ENCODE measurements at regions not wholly inside any gene's neighbourhood (a gene's known extent, or its start where the extent isn't known, plus 50 kb on each side); places are given as distances from the start of the nearest gene placed in this dataset.

DNA sequence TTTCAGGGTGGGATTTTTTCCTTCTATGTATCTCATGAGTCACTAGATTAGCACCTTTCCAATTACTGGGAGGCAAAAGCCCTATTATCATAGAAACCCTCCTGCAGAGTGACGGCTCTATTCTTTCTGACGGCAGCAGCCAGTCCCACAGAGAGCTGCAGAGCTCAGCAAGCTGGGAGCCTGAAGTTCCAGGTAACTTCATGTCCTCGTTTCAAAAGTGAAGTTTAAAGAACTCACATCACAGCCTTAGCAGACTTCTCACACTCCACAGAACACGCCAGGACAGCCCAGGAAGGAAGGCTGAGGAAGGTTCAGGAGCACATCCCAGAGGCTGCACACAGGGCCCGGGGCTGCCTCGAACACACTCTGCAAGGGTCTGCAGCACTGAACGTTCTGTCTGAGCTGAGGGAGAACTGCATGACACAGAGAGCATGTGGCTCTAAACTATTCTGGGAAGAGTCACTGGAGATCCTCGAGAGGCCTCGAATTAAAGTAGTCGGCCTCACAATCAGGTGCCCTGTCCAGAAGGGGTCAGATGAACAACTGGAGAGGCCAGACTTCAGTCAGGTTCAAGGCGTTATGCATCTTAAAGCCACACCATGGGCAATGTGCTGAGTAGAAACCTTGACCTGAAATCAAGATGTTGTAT, 104.2 kb upstream of the DRD2 start:
- no peak for DNase-seq

DNA sequence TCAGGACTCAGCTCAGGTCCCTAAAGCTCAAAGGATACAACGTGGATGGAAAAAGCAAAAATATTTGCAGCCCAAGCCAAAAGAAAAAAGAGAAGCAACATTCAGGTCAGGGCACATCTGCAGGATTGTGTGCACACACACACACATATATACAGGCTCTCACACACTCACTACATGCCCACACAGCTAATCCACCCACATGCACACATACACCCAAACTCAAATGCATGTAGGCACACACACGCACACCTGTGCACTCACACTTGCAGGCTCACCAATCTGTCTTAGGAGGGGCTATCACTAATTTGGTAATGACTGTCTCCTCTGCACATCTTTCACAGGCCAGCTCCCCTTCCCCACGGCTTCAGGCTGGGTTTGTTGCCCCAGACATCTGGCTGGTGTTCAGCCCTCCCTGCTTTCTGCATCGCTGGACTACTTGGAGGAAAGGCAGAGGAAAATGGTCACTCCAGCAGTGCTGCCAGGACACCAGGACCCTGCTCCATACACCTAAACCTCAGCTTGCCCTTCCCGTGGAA, 103.6 kb upstream of the DRD2 start:
- DNase-seq, result no peak

DNA sequence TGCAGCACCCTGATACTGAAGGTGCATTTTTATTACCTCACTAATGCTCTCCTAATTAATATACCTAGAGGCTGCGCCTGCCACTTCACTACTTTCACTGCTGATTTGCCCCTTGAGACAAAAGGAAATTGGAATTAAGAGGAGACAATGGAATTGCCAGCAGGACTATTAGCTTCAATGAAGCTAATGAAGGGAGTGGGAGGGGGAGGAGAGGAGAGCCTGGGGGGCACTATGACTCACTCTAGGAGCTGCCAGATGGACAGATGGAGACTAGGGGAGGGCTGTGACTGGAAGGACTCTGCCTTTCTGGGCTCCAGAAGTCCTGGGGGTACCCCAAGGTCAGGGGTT, 102.8 kb upstream of the DRD2 start:
- DNase-seq, result no peak

DNA sequence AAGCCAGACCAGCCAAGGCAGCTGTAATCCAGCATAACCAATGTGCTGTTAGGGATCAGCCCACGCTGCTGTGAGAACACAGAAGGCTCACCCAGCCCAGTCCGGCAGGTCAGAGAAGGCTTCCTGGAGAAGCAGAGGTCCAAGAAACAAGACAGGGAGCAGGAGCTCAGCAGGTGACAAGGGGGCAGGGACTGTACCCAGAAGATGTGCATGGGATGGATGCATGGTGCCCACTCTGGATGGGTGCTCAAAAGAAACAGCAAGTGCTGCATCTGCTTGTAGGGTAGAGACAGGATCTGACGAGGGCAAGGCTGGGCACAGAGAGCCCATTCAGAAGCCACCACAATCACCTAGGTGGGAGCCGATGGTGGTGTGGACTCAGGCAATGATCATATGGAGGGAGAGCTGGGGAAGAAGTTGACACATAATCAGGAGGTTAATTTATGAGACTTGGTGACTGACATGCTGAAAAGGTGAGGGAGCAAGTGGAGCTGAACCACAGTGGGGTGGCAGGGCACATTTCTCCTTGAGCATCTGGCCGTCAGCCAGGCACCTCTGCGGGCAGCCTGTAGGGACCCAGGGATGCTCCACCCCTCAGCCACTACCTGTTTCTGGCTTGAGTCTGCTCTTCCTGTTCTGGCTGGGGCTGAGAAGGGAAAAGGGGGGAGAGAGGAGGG, 102.3 kb upstream of the DRD2 start:
- no peak for DNase-seq

DNA sequence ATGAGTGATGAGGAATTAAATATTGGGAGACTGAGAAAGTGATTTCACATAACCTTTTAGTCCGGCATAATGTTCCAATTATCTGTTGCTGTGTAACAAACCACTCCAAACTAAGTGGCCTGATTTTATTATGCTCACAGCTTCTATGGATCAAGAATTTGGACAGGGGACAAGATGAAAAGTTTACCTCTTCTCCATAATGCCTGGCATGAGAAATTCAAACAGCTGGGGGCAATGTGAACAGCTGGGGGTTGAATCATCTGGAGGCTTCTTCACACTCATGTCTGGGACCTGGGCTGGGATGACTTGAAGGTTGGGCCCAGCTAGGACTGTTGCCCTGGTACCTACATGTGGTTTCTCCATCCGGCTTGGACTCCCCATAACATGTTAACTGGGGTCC, 99.4 kb upstream of the DRD2 start:
- no peak for DNase-seq

DNA sequence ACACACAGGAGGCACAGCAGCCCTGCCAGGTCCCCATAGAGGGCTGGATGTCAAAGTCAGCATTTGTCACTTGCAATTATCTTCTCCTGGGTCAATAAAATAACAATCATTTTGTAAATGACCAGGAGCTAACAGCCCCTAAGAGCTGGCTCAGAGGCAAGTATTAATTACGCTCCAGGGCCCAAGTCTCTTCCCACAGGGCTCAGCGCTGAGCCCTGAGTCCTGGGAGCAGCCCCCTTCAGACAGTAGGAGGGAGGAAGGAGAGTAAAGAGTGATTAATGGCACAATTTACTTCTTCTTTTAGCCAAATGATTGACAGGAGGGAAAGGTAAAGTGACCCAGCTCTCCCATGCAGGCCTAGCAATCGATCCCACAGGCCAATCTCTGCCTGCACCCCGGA, 99.0 kb upstream of the DRD2 start:
- no peak for DNase-seq

DNA sequence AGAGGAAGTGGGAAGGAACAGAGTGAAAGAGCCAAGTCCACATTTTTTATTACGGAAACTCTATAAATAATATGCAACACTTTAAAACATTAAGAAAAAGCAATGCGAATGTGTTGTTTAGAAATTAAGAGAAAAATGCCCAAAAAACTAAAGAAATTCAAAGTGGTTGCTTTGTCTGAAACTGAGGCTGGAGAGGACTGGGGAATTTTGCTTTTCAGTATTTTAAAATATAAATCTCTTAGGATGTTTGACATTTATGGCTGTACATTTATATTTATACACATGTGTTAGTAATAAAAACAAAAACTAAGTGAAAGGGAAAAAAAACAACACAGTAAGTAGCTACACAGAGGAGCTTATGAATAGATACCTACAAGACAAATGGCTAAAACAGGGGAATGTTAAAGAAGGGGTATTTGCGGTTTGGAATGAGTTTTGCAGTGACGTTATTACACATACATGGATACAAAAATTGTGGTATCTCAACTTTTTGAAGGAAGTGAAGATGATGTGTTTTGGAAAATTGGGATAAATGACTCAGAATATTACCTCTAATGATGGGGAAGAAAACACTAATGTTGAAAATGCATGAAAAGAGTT, 97.0 kb upstream of the DRD2 start:
- no peak for DNase-seq

DNA sequence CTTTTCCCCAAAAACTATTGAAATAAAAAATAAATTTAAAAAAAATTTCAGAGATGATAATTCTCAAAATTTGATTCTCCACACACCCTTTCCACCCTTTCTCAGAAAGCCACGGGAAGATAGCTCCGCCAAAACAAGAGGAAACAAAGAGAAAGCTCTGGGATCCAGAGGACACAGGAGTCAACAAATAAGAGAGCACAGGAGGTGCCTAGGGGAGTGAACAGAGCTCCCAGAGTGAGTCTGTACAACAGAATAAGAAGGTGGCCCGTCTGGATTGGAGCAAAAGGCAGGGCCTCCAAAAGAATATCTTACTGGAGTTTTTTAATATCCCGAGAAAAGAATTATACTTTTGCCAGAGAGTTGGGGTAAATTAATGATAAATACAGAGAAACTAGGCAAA, 96.3 kb upstream of the DRD2 start:
- no peak for DNase-seq

DNA sequence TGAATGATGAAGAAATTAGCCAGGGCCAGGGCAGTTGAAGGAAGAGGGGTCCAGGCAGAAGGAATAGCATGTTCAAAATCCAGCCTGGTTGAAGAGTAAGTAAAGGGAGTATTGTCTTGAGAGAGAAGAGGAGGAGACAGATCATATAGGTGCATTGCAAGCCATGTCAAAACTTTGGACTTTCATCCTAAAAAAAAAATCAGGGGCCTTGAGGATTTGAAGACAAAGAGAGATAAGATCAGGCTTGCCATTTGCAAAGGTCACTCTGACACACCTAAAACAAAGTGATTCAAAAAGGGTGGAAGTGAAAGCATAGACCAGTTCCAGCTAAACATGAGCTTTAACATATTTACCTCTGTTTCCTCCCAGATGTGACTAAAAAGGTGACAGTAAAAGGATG, 95.7 kb upstream of the DRD2 start:
- no peak for DNase-seq

DNA sequence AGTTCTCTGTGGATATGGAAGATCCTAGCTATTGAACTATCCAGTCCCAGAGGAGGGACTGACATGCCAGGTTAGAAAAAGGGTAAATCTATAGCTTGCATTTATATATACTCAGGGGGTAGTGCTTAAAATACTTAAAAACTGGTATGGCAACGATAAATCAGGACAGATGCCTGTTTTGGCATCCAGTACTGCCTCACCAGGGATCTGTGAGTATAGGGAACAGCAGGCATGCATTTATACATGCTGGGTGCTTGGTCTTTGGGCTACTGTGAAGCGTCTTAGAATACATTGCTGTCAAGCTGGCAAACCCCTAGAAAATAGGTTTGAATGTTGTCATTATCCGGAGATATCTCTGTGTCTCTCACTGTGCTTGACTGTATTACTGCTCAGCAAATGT, 94.2 kb upstream of the DRD2 start:
- DNase-seq, result no peak

DNA sequence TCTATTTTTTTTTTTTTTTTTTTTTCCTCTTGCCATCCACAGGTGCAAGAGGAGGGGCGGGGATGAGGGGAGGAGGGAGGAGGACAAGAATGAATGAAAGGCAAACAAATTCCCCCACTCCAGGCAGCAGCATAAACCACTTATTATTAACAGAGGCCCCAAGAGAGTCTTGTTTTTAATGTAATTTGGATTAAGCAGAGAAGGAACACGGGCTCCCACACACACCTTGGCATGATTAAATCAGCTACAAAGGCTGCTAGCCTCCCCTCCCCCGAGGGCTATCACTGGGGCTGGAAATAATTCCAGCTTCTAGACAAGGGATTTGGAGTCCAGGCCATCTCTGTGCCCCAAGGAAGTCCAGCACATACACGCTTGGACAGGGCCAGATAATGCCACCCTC, 93.4 kb upstream of the DRD2 start:
- no peak for DNase-seq

DNA sequence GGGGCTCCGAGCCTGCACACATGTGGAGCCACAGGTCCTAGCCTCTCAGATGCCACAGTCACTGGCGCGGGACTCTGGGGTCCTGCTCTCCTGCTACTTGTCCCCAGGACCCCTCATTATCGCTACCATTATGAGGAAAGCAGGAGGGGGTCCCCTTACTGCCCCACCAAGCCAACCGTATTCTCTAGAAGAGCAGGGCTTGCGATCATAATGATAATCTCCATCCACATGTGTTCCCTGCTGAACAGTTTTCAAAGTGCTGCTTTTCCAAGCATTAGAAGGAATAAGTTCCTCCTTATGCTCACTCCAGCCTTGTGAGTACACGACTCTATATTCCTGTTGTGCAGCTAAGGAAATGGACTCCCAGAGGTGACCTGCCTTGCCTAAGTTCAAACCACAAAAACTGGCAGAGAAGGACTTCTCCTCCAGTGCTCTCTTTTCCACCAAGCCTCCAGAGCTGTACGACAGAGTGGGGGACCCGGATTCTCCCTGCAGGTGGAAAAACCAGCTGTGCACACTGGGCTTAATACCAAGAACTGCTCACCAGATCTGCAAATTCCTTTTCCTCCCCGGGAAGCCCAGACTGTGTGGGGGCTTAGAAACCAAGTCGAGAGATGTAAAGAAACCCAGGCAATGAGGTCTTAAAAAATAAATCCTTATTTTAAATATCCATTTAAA, 92.8 kb upstream of the DRD2 start:
- DNase-seq, result no peak

DNA sequence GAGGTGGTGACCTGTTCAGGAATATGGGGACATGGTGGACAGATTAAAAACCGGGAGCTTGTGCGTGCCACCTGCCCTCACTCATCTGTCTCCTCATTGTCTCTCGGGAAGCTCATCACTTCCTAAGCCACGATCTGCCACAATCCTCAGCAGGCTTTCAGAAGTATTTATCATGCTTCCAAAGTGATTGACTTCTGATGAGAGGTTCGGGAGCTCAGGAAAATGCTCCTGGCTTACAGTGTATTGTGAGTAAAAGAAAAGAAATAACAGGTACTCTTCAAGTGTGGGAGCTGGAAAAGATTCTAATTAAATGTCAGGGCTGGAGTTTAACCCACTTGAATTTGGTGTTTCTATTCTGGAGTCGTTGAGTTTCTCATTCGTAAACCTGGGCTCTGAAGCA, 91.9 kb upstream of the DRD2 start:
- no peak for DNase-seq

DNA sequence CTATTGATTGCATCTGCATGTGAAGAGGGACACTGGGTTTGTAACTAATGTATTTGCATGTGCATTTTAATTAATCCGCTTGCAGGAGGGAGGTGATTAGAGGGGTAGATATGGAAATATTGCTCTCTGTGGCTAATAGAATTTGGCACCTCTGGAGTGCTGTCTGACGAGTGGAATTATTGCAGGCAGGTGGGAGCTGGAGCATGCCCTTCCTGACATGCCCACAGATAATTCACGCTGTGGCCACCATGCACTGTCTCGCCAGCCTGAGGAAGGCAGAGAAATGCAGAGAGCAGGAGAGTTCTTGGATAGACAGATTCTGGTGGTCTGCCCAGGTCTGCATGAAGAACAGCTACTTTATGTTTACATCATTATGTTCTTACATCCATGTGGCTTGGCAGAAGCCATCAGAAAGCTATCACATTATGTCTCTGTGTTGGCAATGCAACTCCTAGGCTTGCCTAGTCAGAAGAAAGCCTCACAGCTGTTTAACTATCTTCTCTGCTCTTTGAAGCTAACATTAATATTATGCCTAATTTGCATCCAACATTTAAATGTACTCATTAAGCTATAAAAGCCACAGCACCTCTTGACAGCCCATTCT, 89.4 kb upstream of the DRD2 start:
- DNase-seq, result no peak

DNA sequence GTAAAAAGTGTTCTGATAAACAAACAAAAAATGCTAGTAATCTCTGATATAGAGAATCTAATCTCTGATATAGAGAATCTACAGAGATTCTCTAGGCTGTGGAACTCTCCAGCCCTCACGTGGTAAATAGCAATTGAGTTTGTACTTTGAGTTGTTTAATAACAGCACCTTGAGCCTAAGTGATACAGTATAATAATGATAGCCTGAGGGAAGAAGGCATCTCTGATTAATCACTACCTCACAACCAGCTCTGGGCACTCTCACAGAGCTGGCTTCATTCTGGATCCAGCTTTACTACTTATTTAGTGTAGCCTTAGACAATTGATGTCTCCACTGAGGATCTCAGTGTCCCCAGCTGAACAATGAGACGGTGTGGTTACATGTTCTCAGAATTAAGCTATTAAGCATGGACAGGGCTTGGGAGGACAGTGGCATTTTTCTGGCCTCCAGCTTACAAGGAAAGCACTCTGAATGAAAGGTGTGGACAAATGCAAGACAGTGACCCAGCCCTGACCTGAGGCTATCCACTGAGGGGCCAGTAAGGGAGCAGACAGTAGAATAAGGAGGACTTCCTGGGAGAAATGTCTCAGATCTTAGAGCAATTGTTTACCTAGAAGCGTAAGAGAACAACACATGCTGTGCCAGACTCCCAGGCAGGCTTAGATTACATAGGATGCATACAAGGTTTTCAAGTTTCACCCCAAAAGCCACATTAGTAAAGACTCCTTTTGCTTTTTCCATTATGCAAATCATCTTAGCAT, 88.7 kb upstream of the DRD2 start:
- no peak for DNase-seq

DNA sequence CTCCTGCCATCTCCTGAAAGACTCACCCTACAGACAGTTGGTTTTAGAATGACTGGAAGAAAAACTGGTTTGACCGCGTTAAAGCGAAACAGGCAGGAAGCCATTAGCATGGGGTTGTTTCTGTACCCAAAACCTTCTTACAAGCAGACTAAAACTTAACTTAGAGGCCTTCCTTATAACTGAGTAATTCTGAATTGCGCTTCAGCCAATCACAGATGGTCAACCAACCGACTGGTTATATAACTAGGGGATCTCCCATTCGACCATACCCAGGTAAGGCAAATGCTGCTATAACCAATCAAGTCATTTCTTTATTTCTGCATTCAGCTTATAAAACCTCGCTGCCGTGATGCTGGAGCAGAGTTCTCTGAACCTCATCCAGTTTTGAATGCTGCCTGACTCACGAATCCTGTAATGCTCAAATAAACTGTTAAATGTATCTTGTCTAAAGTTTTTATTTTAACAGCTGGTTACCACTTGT, 87.8 kb upstream of the DRD2 start:
- DNase-seq, result no peak

DNA sequence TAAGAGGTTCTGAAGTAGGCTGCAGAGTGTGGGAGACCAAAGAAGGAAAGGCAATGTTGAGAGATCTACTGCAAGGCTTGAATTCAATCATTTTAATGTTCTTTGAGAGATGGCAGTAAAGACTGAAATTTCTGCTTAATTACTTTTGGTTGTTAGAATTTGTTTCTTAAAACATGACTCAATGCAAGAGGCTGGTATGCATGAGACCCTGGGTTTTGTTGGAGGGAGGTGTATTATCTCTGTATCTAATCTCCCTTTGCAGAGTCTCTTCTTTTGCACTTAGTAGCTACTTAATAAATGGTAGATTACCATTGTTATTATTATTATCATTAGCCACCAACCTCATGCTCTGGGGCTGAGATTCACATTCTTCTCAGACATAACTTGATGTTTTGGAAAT, 87.4 kb upstream of the DRD2 start:
- DNase-seq, result no peak

DNA sequence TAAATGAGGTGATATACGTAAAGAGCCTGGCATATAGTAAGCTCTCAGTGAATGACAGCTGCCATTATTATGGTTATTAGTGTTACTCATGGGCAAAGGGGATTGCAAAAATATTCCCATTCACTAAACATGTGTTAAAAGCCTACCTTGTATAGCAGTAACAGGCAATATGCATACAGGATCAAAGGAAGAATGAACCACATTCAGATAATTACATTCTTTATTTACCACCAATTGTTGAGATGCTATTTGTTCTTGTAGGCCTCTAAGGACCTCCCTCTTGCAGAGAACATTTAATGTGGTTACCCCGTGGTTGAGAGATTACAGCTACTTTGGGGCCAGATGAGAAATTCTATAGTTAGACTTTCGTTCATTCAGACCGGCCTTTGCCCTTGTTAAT, 82.7 kb upstream of the DRD2 start:
- no peak for DNase-seq

DNA sequence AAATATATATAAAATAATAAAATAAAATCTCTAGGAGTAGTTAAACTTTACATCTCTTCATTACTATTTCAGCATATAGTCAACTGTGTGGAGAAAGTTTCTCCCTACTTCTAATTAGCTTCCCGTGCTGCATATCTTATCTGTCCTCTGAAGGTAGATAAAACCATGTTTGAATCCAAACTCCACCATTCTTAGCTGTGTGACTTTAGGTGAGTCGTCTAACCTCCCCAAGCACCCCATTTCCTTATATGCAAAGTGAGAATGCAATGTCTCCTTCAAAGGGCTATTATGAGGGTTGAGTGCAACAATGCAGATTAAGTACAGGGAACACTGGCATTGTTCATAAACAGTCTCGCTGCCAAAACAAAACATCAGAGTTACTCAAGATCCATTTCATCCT, 80.8 kb upstream of the DRD2 start:
- DNase-seq, result no peak

DNA sequence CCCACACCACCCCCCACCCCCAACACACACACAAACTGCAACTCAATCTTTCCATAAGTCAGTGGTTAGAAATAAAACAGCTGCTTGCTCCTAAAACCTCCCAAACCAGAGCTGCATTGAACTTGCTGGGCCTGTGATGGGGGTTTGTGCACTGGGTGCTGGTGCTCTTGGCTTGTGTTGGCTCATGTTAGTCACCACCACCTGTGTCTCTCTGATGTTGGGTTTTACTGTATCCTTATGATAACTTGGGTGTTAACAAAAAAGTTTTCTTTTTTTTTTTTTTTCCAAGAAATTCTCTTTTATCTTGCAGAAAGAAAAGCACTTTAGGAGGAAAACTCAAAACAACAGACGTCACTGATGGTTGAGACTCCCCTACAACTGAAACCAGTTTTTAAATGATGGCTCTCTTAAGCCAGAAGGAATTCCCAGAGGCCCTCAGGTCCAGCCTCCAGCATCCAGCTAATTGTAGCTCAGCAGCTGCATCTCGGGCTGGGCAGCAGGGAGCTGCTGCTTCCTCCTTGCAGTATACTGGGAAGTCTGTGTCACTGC, 79.9 kb upstream of the DRD2 start:
- no peak for DNase-seq

DNA sequence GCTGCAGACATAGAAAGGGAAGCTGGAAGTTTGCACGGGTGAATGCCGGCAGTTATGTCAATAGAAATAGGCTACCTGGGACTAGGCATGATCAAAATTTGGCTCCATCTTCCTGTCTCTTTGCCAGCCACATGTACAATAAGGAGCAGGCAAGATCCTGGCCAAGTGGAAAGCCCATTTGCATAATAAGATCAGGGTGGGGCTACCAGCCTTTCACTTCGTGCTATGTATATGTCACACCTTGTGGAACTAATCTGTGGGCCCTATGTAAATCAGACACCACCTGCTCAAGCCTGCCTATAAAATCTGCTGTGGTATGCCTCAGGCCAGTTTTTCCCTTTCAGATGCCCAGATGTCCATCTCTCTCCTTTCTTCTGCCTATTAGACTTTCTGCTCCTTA, 79.3 kb upstream of the DRD2 start:
- DNase-seq, result no peak

DNA sequence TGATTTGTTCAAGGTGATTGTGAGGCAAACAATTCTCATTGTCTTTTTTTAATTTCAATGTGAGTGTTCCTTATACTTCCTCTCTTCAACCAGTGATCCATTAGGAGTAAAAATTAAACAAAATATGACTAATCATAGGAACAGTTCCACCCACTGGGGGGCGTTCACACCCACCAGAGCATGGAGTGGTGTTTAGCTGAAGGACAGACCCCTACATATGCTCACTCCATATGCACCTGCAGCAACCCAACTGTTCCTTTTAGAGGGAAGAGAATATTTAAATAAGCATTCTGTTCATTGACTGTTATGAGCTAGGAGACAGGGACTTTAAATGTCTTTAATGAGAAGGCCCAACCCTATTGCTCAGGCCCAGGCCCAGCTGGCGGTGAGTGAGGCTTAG, 78.7 kb upstream of the DRD2 start:
- no peak for DNase-seq

All from GDM1 (cell line).